HUDEP-2 (cell line): ENCODE measurements at regions not wholly inside any gene's neighbourhood (a gene's known extent, or its start where the extent isn't known, plus 50 kb on each side); places are given as distances from the start of the nearest gene placed in this dataset.
"Not testable (repeated sequence)": the region's sequence is repeated elsewhere in the genome, so short reads cannot be mapped to it uniquely, and the experiment has no call there.

Experiments
- DNase-seq, 76 experiments: peaks; one replicate each; lab custom pipeline; 2025; ENCODE audit not compliant: unreplicated experiment in 76 of 76; lab: John Stamatoyannopoulos, UW

DNA sequence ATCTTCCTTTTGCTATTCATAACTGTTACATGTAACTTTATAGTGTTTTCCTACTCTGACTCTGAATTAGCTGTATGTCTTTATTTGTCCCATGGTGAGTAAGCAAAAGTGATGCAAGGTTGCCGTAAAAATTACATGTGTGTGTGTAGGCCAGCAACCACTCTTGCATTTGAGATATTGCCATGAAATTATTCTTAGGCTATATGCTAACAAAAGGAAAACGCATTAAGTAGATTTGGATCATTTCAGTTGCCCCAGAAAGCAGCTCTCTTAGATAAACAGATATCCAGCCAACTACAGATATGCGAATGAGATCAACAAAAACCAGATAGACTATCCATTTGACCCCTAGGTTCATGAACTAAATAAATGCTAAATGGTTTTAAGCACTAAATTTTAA lies 73.6 kb downstream of the CYLC2 start:
- no peak for DNase-seq

GRCh38 chr9:103078581-103078980 lies 83.4 kb downstream of the CYLC2 start:
- no peak for DNase-seq

DNA sequence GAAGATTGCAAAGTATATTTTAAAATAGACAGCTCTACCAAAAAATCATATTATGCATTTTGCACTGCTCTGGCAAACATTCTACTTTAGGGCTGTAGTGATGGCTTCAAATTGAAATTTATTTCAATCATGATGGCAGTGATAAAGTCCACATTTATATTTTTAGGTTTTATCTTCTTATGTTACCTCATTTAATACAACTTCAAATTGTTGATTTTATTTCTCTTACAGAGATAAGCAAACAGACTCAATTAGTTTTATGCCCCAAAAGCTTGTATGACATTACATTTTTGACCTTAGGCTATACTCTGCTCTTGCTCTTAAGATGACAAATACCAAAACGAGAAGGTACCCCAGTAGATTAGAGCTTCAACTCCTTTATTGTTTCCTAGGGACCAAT lies 87.4 kb downstream of the CYLC2 start:
- no peak for DNase-seq

- DNase-seq = no peak
These were observed 94.2 kb downstream of the CYLC2 start for GRCh38 chr9:103089357-103089756.

DNA sequence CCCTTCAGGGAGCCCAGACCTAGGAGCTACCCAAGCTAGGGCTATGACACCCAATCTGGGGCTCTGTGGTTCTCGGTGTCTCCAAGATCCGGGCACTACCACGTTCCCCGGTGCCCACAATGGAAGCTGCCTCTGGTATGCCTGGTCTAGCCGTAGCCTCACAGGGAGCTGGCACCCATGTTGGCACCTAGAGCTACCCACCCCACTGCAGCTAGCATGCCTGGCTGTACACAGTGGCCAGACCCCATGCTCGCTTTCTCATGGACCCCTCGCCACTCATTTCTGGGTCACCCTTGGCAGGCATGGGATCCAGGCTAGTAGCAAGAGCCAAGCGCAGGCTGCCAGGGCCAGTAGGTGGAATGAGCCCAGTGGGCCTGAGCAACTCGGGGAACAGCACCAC lies 109.0 kb downstream of the CYLC2 start:
- no peak for DNase-seq

GRCh38 chr9:103116246-103116645 lies 121.1 kb downstream of the CYLC2 start:
- no peak for DNase-seq

DNA sequence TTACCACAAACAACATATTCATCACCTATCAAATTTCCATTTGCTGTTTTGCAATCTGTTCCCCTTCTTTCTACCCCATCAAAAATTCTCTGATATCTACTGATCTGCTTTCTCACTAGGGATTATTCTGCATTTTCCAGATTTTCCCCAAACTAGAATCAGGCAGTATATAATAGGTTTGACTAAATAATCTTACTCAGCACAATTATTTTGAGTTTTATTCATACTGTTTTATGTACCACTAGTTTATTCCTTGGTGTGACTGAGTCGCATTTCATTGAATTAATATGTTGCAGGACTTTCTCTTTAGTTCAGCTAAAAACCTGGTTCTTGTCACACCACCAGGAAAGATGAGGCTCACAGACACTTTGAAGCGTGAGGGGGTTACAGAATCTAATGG lies 131.4 kb downstream of the CYLC2 start:
- DNase-seq = no peak

DNA sequence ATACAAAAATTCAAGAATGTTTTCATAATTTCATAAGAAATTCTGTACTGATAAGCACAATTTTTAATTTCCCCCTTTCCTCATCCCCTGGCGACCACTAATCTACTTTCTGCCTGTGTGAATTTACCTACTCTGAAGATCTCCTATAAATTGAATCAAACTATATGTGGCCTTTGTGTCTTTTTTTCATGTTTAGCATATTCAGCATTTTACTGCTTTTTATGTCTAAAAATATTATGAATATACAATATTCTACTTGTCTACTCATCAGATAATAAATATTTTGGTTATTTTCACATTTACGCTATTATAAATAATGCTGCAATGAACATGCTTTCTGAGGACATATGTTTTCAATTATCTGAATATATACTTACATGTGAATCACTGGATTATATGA lies 144.8 kb downstream of the CYLC2 start:
- DNase-seq = no peak

DNA sequence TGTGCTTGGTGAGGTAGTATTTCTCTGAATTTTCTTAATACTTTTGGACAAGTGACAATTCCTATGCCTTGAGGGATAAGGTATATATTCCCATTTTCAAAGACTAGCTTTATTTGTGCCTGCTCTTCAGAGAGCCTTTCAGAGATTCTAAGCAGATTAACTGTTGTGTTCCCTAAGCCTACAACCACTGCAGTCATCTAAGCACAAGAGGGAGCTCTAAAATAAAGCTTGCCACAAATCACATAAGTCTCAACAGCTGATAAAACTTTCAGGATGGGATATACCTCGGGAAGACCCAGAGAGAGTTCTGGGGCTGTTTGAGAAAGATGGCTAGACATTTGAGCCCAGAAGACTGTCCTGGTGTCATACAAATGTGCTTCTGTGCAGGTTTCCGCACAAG lies 157.3 kb downstream of the CYLC2 start:
- DNase-seq = no peak

- no peak for DNase-seq
These were observed 172.4 kb downstream of the CYLC2 start for GRCh38 chr9:103167530-103167929.

GRCh38 chr9:103168254-103168653 lies 173.1 kb downstream of the CYLC2 start:
- DNase-seq = peak in 1 of 76 experiments; percentile 7

DNA sequence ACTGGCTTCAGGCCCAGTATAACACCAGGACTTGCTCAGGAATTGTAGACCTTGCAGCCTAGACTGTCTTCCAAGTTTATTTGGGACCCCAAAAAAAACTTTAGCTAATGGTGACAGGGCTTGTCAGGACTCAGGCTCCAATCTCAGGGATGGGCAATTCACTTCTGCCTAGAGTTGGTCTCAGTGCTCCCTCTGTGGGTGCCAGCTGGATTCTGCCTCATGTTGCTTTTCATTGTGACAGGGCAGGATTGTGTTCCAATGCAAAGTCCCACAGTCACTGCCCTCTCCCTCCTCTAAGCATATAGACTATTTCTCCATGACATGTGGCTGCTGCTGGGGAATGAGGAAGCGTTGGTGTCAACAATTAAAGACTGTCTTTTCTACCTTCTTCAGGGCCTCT lies 174.7 kb downstream of the CYLC2 start:
- no peak for DNase-seq

- DNase-seq = no peak
These were observed 188.6 kb downstream of the CYLC2 start for GRCh38 chr9:103183701-103184171.

DNA sequence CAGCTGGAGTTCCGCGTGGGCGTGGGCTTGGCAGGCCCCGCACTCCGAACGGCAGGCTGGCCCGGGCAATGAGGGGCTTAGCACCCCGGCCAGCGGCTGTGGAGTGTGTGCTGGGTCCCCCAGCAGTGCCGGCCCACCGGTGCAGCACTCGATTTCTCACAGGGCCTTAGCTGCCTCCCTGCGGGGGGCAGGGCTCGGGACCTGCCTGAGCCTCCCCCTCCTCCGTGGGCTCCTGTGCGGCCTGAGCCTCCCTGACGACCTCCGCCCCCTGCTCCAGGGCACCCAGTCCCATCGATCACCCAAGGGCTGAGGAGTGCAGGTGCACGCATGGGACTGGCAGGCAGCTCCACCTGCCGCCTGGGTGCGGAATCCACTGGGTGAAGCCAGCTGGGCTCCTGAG lies 191.8 kb downstream of the CYLC2 start:
- DNase-seq = no peak

DNA sequence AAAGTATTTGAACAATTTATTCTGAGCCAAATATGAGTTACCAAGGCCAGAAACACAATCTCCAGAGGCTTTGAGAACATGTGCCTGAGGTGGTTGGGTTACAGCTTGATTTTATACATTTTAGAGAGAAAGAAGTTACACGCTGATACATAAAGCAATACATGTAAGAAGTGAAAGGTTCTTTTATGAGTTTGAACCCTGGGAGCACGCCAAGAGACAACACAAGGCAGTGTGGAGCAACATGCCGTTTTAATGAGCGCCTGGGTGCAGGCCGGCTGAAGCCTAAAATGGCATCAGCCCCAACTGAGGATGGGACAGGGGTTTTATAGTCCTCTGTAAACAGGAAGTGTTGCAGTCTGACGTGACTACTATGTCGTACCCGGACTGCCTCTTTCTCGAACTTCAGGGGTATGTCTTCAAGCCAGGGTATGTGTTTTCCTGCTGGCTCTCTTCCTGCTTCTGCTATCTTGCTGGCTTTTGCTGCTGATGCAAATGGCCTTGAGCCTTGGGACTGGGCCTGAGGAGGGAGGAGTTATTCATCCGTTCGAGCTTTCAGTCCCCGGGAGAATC lies 193.7 kb downstream of the CYLC2 start:
- DNase-seq = no peak

DNA sequence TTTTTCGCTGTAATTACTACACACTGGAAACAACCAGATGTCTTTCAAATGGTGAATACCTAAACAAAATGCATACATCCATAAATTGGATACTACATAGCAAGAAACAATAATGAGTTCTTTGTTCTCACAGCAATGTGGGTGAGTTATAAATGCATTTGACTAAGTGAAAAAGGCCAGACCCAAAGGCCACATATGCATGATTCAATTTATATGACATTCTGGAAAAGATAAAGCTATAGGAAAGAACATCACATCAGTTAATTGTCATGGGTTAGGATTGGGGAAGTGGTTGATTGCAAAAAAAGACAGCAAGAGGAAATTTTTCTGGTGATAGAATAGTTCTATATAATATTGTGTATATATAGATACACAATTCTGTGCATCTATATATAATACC lies 198.9 kb downstream of the CYLC2 start:
- DNase-seq = no peak

- DNase-seq = no peak
These were observed 208.0 kb downstream of the CYLC2 start for GRCh38 chr9:103203172-103203571.

GRCh38 chr9:103205881-103206585 lies 210.9 kb downstream of the CYLC2 start:
- DNase-seq = not testable (repeated sequence)

DNA sequence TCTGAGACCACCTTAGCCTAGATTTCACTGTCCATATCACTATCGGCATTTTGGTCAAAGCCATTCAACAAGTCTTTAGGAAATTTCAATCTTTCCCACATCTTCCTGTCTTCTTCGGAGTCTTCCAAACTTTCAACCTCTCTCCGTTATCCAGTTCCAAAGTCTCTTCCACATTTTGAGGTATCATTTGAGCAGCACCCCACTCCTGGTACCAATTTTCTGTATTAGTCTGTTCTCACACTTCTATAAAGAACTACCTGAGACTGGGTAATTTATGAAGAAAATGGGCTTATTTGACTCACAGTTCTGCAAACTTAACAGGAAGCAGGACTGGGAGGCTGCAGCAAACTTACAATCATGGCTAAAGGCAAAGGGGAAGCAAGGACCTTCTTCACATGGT lies 215.5 kb downstream of the CYLC2 start:
- no peak for DNase-seq

GRCh38 chr9:103215197-103215596 lies 220.1 kb downstream of the CYLC2 start:
- no peak for DNase-seq

- DNase-seq = no peak
These were observed 230.8 kb downstream of the CYLC2 start for GRCh38 chr9:103225702-103226646.

- no peak for DNase-seq
These were observed 231.5 kb downstream of the CYLC2 start for GRCh38 chr9:103226647-103227013.
